Breast epithelium (tissue), 3 donors: ENCODE measurements at regions not wholly inside any gene's neighbourhood (a gene's known extent, or its start where the extent isn't known, plus 50 kb on each side); places are given as distances from the start of the nearest gene placed in this dataset.

Experiments used
- POLR2A ChIP-seq: fragments of 450-650 bp; IDR thresholded peaks from one replicate; pipeline ENCODE4 v1.6.1; 2016; ENCODE audit warnings: antibody characterized with exemption, mild to moderate bottlenecking, moderate library complexity
- TF ChIP-seq, protein P1 (sequence below), 3 donors: fragments of 450-650 bp; IDR thresholded peaks; one replicate each; pipeline ENCODE4 v1.5.1; 2016 to 2017; ENCODE audit warnings: antibody characterized with exemption in 3 of 3, mild to moderate bottlenecking in 3 of 3, moderate library complexity in 3 of 3

DNA sequence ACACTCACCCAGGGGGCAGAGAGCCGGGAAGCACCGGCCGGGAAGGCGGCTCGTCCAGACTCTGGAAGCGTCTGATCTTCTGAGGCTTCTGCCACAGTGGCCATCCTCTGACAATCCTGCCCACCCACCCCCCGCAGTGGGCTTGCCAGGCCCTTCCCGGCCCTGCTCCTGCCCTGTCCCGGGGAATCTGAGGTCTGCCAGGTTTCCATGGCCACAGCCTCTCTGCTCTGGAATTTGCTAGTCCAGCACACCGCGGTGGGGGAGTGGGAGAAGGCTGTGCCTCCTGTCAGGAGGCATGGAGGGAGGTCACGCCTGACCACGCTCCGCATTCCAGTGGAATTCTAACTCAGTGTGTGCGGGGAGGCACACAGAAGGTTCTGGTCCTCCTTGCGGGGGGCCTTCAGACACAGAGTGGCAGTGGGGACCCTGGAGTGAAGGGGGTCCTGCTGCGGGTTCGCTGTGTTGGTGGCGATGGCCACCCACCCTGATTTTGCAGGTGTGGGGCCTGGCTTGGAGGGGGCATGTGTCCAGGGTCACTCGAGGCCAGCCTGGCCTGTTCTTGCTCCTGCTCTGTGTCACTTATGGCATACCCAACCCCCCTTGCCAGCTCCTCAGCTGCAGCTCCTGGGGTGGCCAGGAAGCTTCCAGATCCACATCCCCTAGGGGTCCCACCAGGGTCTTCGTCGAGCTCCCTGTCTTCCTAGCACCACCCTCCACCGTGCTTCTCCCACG lies 55.6 kb upstream of the ADRA2C start:
- TF ChIP-seq, protein P1, sequence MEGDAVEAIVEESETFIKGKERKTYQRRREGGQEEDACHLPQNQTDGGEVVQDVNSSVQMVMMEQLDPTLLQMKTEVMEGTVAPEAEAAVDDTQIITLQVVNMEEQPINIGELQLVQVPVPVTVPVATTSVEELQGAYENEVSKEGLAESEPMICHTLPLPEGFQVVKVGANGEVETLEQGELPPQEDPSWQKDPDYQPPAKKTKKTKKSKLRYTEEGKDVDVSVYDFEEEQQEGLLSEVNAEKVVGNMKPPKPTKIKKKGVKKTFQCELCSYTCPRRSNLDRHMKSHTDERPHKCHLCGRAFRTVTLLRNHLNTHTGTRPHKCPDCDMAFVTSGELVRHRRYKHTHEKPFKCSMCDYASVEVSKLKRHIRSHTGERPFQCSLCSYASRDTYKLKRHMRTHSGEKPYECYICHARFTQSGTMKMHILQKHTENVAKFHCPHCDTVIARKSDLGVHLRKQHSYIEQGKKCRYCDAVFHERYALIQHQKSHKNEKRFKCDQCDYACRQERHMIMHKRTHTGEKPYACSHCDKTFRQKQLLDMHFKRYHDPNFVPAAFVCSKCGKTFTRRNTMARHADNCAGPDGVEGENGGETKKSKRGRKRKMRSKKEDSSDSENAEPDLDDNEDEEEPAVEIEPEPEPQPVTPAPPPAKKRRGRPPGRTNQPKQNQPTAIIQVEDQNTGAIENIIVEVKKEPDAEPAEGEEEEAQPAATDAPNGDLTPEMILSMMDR (IDR thresholded peaks at IDR 0.05): no peak
- TF ChIP-seq POLR2A: no peak
